MM.1S (cell line): ENCODE measurements at regions not wholly inside any gene's neighbourhood (a gene's known extent, or its start where the extent isn't known, plus 50 kb on each side); places are given as distances from the start of the nearest gene placed in this dataset.

ENCODE experiments used
- DNase-seq: peaks from one replicate; pipeline ENCODE4 v3.0.0-alpha.2; 2015
- H2AFZ ChIP-seq: fragments of 300-600 bp; sonication (generic); 2 replicates; pipeline ENCODE4 v1.6.0; 2016; ENCODE audit warnings: antibody characterized with exemption, low read length
- H3F3A ChIP-seq: fragments of 300-600 bp; sonication (generic); 2 replicates; pipeline ENCODE4 v1.6.1; 2016; ENCODE audit warnings: mild to moderate bottlenecking, antibody characterized with exemption, low read length, moderate library complexity, mixed read lengths; ENCODE audit not compliant: insufficient read depth
- H3K27ac ChIP-seq: fragments of 300-600 bp; sonication (generic); 2 replicates; pipeline ENCODE4 v1.5.1; 2016; ENCODE audit warnings: mild to moderate bottlenecking, low read length
- H3K27me3 ChIP-seq: fragments of 300-600 bp; sonication (generic); replicated peaks from 2 replicates; pipeline ENCODE4 v1.6.0; 2016; ENCODE audit warnings: low read length; ENCODE audit not compliant: insufficient read depth
- H3K36me3 ChIP-seq: fragments of 300-600 bp; sonication (generic); replicated peaks from 2 replicates; pipeline ENCODE4 v1.6.1; 2016; ENCODE audit warnings: mild to moderate bottlenecking, low read length, mixed read lengths; ENCODE audit not compliant: insufficient read depth
- H3K4me1 ChIP-seq: fragments of 300-600 bp; sonication (generic); 2 replicates; pipeline ENCODE4 v1.6.1; 2016; ENCODE audit warnings: low read length, mixed read lengths
- H3K4me2 ChIP-seq: fragments of 300-600 bp; sonication (generic); 2 replicates; pipeline ENCODE4 v1.6.0; 2016; ENCODE audit warnings: low read depth, low read length
- H3K4me3 ChIP-seq: fragments of 300-600 bp; sonication (generic); 2 replicates; pipeline ENCODE4 v1.5.1; 2016; ENCODE audit warnings: low read length, mixed read lengths
- H3K79me2 ChIP-seq: fragments of 300-600 bp; sonication (generic); 2 replicates; pipeline ENCODE4 v1.6.1; 2016; ENCODE audit warnings: mixed run types, low read length, mixed read lengths
- H3K9ac ChIP-seq: fragments of 300-600 bp; sonication (generic); 2 replicates; pipeline ENCODE4 v1.6.1; 2016; ENCODE audit warnings: low read length, mixed read lengths
- H3K9me2 ChIP-seq: fragments of 300-600 bp; sonication (generic); replicated peaks from 2 replicates; pipeline ENCODE4 v1.6.1; 2016; ENCODE audit warnings: mild to moderate bottlenecking, low read length, mixed read lengths; ENCODE audit not compliant: insufficient read depth
- H3K9me3 ChIP-seq: fragments of 300-600 bp; sonication (generic); replicated peaks from 2 replicates; pipeline ENCODE4 v1.6.1; 2016; ENCODE audit warnings: mild to moderate bottlenecking, low read length, mixed read lengths; ENCODE audit not compliant: insufficient read depth
- H4K20me1 ChIP-seq: fragments of 300-600 bp; sonication (generic); 2 replicates; pipeline ENCODE4 v1.6.1; 2016; ENCODE audit warnings: mild to moderate bottlenecking, low read length, moderate library complexity, mixed read lengths; ENCODE audit not compliant: insufficient read depth
- EZH2 ChIP-seq: fragments of 300-600 bp; sonication (generic); optimal IDR thresholded peaks from 2 replicates; pipeline ENCODE3; 2017; ENCODE audit warnings: low read depth, mild to moderate bottlenecking, antibody characterized with exemption, low read length, mixed read lengths
- EZH2phosphoT487 ChIP-seq: fragments of 300-600 bp; sonication (generic); IDR thresholded peaks from 2 replicates; pipeline ENCODE4 v1.6.1; 2018; ENCODE audit warnings: antibody characterized with exemption, low read length
- TF ChIP-seq, protein P1 (sequence below): fragments of 300-600 bp; sonication (generic); IDR thresholded peaks from 2 replicates; pipeline ENCODE4 v1.5.1; 2016; ENCODE audit warnings: antibody characterized with exemption, low read length, mixed read lengths

DNA sequence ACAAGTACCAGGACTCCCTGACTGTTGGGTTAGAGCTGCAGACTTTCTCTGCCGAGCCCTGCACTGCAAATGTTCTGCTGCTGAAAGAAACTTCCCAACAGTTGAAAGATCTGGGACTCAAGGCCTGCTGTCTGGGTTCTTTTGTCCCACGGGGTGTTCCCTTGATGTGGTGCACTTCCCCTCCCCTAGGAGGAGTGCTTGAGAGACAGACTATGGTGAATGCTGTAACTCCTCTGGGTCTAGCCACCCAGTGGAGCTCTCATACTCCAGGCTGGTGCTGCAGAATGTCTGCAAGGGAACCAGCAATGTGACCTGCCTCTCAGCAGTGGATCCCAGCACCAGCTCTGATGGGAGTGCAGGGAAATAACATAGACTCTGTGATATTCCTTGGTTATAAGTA, 129.2 kb upstream of the SLCO1B1 start:
- no peak overlapping the region for H3K4me2 ChIP-seq
- no peaks in the 10 kb centered on the region for H3K36me3 ChIP-seq
- no peaks in the 10 kb centered on the region for H3K9me2 ChIP-seq
- DNase-seq: no peak
- H3K4me3 ChIP-seq: no peak overlapping the region
- no peaks in the 10 kb centered on the region for H4K20me1 ChIP-seq
- no peaks in the 10 kb centered on the region for H3K27me3 ChIP-seq
- no peaks in the 10 kb centered on the region for H3K4me1 ChIP-seq
- no peak overlapping the region for H3K27ac ChIP-seq
- no peaks in the 10 kb centered on the region for H3K9me3 ChIP-seq
- no peak overlapping the region for H2AFZ ChIP-seq
- no peaks in the 10 kb centered on the region for H3K79me2 ChIP-seq
- TF ChIP-seq EZH2 (no peak), EZH2phosphoT487 (no peak)
- TF ChIP-seq, protein P1, sequence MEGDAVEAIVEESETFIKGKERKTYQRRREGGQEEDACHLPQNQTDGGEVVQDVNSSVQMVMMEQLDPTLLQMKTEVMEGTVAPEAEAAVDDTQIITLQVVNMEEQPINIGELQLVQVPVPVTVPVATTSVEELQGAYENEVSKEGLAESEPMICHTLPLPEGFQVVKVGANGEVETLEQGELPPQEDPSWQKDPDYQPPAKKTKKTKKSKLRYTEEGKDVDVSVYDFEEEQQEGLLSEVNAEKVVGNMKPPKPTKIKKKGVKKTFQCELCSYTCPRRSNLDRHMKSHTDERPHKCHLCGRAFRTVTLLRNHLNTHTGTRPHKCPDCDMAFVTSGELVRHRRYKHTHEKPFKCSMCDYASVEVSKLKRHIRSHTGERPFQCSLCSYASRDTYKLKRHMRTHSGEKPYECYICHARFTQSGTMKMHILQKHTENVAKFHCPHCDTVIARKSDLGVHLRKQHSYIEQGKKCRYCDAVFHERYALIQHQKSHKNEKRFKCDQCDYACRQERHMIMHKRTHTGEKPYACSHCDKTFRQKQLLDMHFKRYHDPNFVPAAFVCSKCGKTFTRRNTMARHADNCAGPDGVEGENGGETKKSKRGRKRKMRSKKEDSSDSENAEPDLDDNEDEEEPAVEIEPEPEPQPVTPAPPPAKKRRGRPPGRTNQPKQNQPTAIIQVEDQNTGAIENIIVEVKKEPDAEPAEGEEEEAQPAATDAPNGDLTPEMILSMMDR: no peak
- no peak overlapping the region for H3K9ac ChIP-seq
- no peaks in the 10 kb centered on the region for H3F3A ChIP-seq

GRCh38 chr12:21025656-21026055, 105.3 kb upstream of the SLCO1B1 start:
- H3K27me3 ChIP-seq: no peaks in the 10 kb centered on the region
- H3K9me3 ChIP-seq: no peaks in the 10 kb centered on the region
- TF ChIP-seq, protein P1: no peak
- TF ChIP-seq EZH2phosphoT487: no peak
- no peak for TF ChIP-seq EZH2
- no peak overlapping the region for H3K9ac ChIP-seq
- no peaks in the 10 kb centered on the region for H4K20me1 ChIP-seq
- no peak overlapping the region for H3K4me3 ChIP-seq
- DNase-seq: no peak
- no peaks in the 10 kb centered on the region for H3K4me1 ChIP-seq
- H3F3A ChIP-seq: no peaks in the 10 kb centered on the region
- no peaks in the 10 kb centered on the region for H3K9me2 ChIP-seq
- no peaks in the 10 kb centered on the region for H3K36me3 ChIP-seq
- no peak overlapping the region for H3K27ac ChIP-seq
- H3K4me2 ChIP-seq: no peak overlapping the region
- no peak overlapping the region for H2AFZ ChIP-seq
- no peaks in the 10 kb centered on the region for H3K79me2 ChIP-seq

- H3K9me2 ChIP-seq: no peaks in the 10 kb centered on the region
- H4K20me1 ChIP-seq: no peaks in the 10 kb centered on the region; the same call in 1 of the 2 replicates
- H3K79me2 ChIP-seq: no peaks in the 10 kb centered on the region
- TF ChIP-seq, protein P1: no peak
- TF ChIP-seq EZH2phosphoT487: no peak
- no peak for TF ChIP-seq EZH2
- no peaks in the 10 kb centered on the region for H3F3A ChIP-seq
- H3K9ac ChIP-seq: no peak overlapping the region
- H3K4me3 ChIP-seq: no peak overlapping the region
- H3K27ac ChIP-seq: no peak overlapping the region
- no peak overlapping the region for H3K4me2 ChIP-seq
- H2AFZ ChIP-seq: no peak overlapping the region
- DNase-seq: no peak
- H3K4me1 ChIP-seq: no peaks in the 10 kb centered on the region
- H3K36me3 ChIP-seq: no peaks in the 10 kb centered on the region
- no peaks in the 10 kb centered on the region for H3K27me3 ChIP-seq
- no peaks in the 10 kb centered on the region for H3K9me3 ChIP-seq
These were observed 104.7 kb upstream of the SLCO1B1 start for GRCh38 chr12:21026302-21026701.

- Histone ChIP-seq H3K4me3 (no peak overlapping the region), H3K4me2 (no peak overlapping the region), H3K79me2 (no peaks in the 10 kb centered on the region), H3K36me3 (no peaks in the 10 kb centered on the region), H3K27ac (no peak overlapping the region), H3K4me1 (no peaks in the 10 kb centered on the region), H3K9me3 (no peaks in the 10 kb centered on the region), H2AFZ (no peak overlapping the region), H3K9ac (no peak overlapping the region), H3K9me2 (no peaks in the 10 kb centered on the region), H3K27me3 (no peaks in the 10 kb centered on the region), H4K20me1 (no peaks in the 10 kb centered on the region), H3F3A (no peaks in the 10 kb centered on the region)
- TF ChIP-seq EZH2phosphoT487 (no peak), EZH2 (no peak)
- TF ChIP-seq, protein P1: no peak
- no peak for DNase-seq
These were observed 76.7 kb upstream of the SLCO1B1 start for GRCh38 chr12:21054334-21054733.
